Osteoblast (primary cell): ENCODE measurements at regions not wholly inside any gene's neighbourhood (a gene's known extent, or its start where the extent isn't known, plus 50 kb on each side); places are given as distances from the start of the nearest gene placed in this dataset.

Experiments
- DNase-seq: peaks from one replicate; pipeline ENCODE4 v3.0.0; 2011; ENCODE audit warnings: low spot score, mixed read lengths; ENCODE audit not compliant: insufficient read length; ENCODE audit errors: missing footprints
- H2AFZ ChIP-seq: 2 replicates; pipeline ENCODE4 v1.6.0; 2011; ENCODE audit warnings: mild to moderate bottlenecking, low read length
- H3K27ac ChIP-seq: 2 replicates; pipeline ENCODE4 v1.5.1; 2011; ENCODE audit warnings: mild to moderate bottlenecking, low read depth, low read length, moderate library complexity
- H3K27me3 ChIP-seq: 2 replicates; pipeline ENCODE4 v1.6.0; 2012; ENCODE audit warnings: mild to moderate bottlenecking, control low read depth, inconsistent platforms, low read length, moderate library complexity; ENCODE audit not compliant: insufficient read depth
- H3K36me3 ChIP-seq: 2 replicates; pipeline ENCODE4 v1.5.1; 2011; ENCODE audit warnings: mild to moderate bottlenecking, low read length, control low read depth, moderate library complexity; ENCODE audit not compliant: insufficient read depth
- H3K4me1 ChIP-seq: 2 replicates; pipeline ENCODE4 v1.5.1; 2011; ENCODE audit warnings: mild to moderate bottlenecking, low read length, control low read depth, moderate library complexity; ENCODE audit not compliant: insufficient read depth
- H3K4me2 ChIP-seq: 2 replicates; pipeline ENCODE4 v1.6.0; 2011; ENCODE audit warnings: mild to moderate bottlenecking, low read length; ENCODE audit not compliant: insufficient read depth
- H3K4me3 ChIP-seq: fragments of 200-600 bp; sonication (generic); 3 replicates; pipeline ENCODE4 v1.5.1; 2012; ENCODE audit warnings: mild to moderate bottlenecking, low read length, inconsistent platforms; ENCODE audit not compliant: insufficient read depth
- H3K79me2 ChIP-seq: 2 replicates; pipeline ENCODE4 v1.6.0; 2012; ENCODE audit warnings: mild to moderate bottlenecking, low read length, control low read depth, inconsistent platforms; ENCODE audit not compliant: insufficient read depth
- H3K9me3 ChIP-seq: 2 replicates; pipeline ENCODE4 v1.5.1; 2011; ENCODE audit warnings: low read depth, low read length, control low read depth
- H4K20me1 ChIP-seq: 2 replicates; pipeline ENCODE4 v1.6.0; 2012; ENCODE audit warnings: mild to moderate bottlenecking, low read length, control low read depth; ENCODE audit not compliant: insufficient read depth
- TF ChIP-seq, protein P1 (sequence below): IDR thresholded peaks from 2 replicates; pipeline ENCODE4 v1.5.1; 2011; ENCODE audit warnings: mild to moderate bottlenecking, low read depth, low read length, moderate library complexity; ENCODE audit errors: extremely low read depth

GRCh38 chr14:100432652-100433427, 109.7 kb downstream of the SLC25A47 start:
- H2AFZ ChIP-seq, result no peak overlapping the region
- H3K4me3 ChIP-seq, result no peak overlapping the region
- H3K27me3 ChIP-seq, result no peaks in the 10 kb centered on the region
- TF ChIP-seq, protein P1, sequence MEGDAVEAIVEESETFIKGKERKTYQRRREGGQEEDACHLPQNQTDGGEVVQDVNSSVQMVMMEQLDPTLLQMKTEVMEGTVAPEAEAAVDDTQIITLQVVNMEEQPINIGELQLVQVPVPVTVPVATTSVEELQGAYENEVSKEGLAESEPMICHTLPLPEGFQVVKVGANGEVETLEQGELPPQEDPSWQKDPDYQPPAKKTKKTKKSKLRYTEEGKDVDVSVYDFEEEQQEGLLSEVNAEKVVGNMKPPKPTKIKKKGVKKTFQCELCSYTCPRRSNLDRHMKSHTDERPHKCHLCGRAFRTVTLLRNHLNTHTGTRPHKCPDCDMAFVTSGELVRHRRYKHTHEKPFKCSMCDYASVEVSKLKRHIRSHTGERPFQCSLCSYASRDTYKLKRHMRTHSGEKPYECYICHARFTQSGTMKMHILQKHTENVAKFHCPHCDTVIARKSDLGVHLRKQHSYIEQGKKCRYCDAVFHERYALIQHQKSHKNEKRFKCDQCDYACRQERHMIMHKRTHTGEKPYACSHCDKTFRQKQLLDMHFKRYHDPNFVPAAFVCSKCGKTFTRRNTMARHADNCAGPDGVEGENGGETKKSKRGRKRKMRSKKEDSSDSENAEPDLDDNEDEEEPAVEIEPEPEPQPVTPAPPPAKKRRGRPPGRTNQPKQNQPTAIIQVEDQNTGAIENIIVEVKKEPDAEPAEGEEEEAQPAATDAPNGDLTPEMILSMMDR, result no peak
- peaks cover 14% of the 10 kb centered on the region for H3K79me2 ChIP-seq
- DNase-seq, result no peak
- peaks cover 13% of the 10 kb centered on the region for H3K4me1 ChIP-seq
- no peaks in the 10 kb centered on the region for H4K20me1 ChIP-seq
- no peak overlapping the region for H3K4me2 ChIP-seq
- H3K9me3 ChIP-seq, result no peaks in the 10 kb centered on the region
- H3K27ac ChIP-seq, result no peak overlapping the region
- H3K36me3 ChIP-seq, result no peaks in the 10 kb centered on the region

GRCh38 chr14:100433428-100433814, 110.3 kb downstream of the SLC25A47 start:
- peaks cover 12% of the 10 kb centered on the region for H3K4me1 ChIP-seq
- no peak overlapping the region for H3K4me3 ChIP-seq
- H4K20me1 ChIP-seq, result no peaks in the 10 kb centered on the region
- H3K79me2 ChIP-seq, result peaks cover 12% of the 10 kb centered on the region
- no peaks in the 10 kb centered on the region for H3K36me3 ChIP-seq
- no peaks in the 10 kb centered on the region for H3K27me3 ChIP-seq
- H3K4me2 ChIP-seq, result no peak overlapping the region
- no peak for DNase-seq
- H3K9me3 ChIP-seq, result no peaks in the 10 kb centered on the region
- H3K27ac ChIP-seq, result no peak overlapping the region
- H2AFZ ChIP-seq, result no peak overlapping the region
- TF ChIP-seq, protein P1, result no peak

DNA sequence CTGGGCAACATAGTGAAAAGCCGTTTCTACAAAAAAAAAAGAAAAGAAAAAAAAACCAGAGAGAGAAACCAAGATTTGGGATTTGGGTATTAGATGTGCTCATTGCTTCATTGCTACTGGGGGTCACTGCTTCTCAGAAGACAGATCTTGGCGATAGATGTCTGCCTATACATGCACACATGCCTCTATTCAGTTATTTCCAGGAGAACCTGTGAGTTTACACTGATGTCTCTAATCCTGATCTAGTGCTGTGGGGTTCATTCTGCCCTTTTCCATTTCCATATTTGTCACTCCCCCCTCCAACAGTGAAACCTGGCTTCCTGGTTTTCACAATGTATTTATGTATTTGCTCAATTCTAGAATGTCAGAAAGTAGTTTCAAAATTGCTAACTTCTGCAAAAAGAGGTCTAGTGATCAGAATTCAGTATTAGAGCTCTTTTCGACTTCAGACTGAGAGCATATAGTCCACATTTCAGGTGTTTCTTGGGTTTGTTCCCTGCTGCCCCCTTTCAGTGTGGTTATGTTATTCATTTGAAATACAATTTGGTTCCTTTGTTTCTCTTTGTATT, 111.0 kb downstream of the SLC25A47 start:
- H3K79me2 ChIP-seq, result peaks cover 16% of the 10 kb centered on the region

More for the DNA sequence above, 111.0 kb downstream of the SLC25A47 start:
- Histone ChIP-seq H3K9me3 (no peaks in the 10 kb centered on the region), H3K4me3 (no peak overlapping the region), H3K27ac (no peak overlapping the region), H3K4me2 (no peak overlapping the region), H3K4me1 (peaks cover 12% of the 10 kb centered on the region), H4K20me1 (no peaks in the 10 kb centered on the region), H3K27me3 (no peaks in the 10 kb centered on the region), H2AFZ (no peak overlapping the region), H3K36me3 (no peaks in the 10 kb centered on the region)
- TF ChIP-seq, protein P1, result no peak
- no peak for DNase-seq
